ENCODE measurements at regions not wholly inside any gene's neighbourhood (a gene's known extent, or its start where the extent isn't known, plus 50 kb on each side); places are given as distances from the start of the nearest gene placed in this dataset.

DNA sequence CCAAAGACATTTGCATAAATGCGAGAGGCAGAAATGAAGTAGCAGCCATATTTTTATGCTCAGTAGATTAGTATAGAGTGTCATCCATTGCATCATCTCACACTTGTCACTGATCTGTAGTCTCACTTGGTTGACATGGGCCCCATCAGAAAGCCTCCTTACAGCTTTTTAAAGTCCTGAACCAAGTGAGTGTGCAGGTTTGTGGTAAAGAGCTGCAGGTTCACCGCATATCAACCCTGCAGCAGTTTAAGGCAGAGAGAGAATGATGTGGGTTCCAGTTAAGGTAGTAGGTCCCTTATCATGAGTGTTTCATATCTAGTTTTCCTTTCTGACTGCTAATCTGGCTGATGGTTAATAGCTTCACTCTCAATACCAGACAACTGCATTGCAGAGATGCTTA lies 1080.3 kb downstream of the NR2F1-AS1 start:
- TF ChIP-seq, protein P1, sequence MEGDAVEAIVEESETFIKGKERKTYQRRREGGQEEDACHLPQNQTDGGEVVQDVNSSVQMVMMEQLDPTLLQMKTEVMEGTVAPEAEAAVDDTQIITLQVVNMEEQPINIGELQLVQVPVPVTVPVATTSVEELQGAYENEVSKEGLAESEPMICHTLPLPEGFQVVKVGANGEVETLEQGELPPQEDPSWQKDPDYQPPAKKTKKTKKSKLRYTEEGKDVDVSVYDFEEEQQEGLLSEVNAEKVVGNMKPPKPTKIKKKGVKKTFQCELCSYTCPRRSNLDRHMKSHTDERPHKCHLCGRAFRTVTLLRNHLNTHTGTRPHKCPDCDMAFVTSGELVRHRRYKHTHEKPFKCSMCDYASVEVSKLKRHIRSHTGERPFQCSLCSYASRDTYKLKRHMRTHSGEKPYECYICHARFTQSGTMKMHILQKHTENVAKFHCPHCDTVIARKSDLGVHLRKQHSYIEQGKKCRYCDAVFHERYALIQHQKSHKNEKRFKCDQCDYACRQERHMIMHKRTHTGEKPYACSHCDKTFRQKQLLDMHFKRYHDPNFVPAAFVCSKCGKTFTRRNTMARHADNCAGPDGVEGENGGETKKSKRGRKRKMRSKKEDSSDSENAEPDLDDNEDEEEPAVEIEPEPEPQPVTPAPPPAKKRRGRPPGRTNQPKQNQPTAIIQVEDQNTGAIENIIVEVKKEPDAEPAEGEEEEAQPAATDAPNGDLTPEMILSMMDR (IDR thresholded peaks at IDR 0.05; ENCODE audit: insufficient read depth, low read depth, low read length), result no peak

DNA sequence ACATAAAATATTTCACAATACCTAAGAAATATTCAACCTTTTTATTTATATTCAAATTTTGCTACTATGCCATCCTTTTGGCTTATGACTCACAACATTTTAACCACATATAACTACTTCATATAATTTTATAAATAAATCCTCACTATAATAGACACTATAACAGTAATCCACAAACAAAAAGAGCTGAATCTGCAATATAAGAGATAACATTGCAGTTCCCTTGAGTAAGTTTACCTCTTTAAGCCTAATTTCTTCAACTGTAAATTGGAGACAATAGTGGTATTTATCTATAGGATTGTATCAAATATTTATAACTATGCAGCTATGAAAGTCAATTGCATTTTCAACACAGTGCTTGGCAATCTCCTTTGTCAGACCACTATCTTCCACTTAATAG lies 1084.5 kb downstream of the NR2F1-AS1 start:
- no peak for DNase-seq (ENCODE audit: low read depth)
- TF ChIP-seq, protein P1 (IDR thresholded peaks at IDR 0.05; ENCODE audit: insufficient read depth, low read depth, low read length), result no peak
- no peak overlapping the region for H3K4me3 ChIP-seq (ENCODE audit: low read depth, low read length)

More for the DNA sequence above, 1080.3 kb downstream of the NR2F1-AS1 start:
- no peak for DNase-seq (ENCODE audit: low read depth)
- no peak overlapping the region for H3K4me3 ChIP-seq (ENCODE audit: low read depth, low read length)

DNA sequence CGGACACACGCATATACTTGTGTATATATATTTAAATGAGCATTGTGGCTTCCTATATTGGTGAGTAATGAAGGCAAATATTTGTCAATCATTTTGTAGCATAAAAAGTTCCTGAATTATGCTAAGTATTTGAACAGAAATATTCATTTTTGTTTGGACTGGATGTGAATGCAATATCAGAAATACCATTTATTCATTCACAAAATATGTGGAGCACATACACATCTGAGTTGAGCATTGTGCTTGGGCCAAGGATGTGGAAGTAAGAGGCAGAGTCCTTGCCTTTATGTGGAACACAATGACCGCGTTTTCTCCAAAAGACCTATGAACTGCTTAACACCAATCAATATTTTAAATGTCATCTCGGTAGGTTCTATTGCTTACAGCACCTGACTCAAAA lies 1086.5 kb downstream of the NR2F1-AS1 start:
- H3K4me3 ChIP-seq (ENCODE audit: low read depth, low read length), result no peak overlapping the region
- DNase-seq (ENCODE audit: low read depth), result no peak

GRCh38 chr5:92492908-92493307 lies 1088.1 kb downstream of the NR2F1-AS1 start:
- DNase-seq (ENCODE audit: low read depth), result no peak
- TF ChIP-seq, protein P1 (IDR thresholded peaks at IDR 0.05; ENCODE audit: insufficient read depth, low read depth, low read length), result no peak
- H3K4me3 ChIP-seq (ENCODE audit: low read depth, low read length), result no peak overlapping the region

More for the DNA sequence above, 1086.5 kb downstream of the NR2F1-AS1 start:
- TF ChIP-seq, protein P1 (IDR thresholded peaks at IDR 0.05; ENCODE audit: insufficient read depth, low read depth, low read length), result no peak

DNA sequence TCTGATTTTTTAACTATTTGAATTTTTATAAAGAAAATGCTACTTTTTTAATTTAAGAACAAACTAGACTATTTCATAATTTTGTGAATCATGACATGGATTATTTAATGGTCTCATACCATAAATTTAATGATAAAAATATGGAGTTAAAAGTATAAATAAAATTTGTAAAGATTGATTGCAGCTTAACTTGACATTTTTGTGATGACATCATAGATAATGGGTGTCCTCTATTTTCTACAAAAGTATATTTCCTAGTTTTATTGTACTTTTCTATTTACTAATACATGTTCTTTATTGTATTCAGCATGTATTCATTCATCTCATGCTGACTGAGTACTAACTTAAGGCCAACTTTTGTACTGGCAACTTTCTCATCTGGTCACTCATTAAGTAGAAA lies 1096.5 kb downstream of the NR2F1-AS1 start:
- no peak overlapping the region for H3K4me3 ChIP-seq (ENCODE audit: low read depth, low read length)
- TF ChIP-seq, protein P1 (IDR thresholded peaks at IDR 0.05; ENCODE audit: insufficient read depth, low read depth, low read length), result no peak
- DNase-seq (ENCODE audit: low read depth), result no peak

- no peak for DNase-seq (ENCODE audit: low read depth)
- no peak overlapping the region for H3K4me3 ChIP-seq (ENCODE audit: low read depth, low read length)
- TF ChIP-seq, protein P1 (IDR thresholded peaks at IDR 0.05; ENCODE audit: insufficient read depth, low read depth, low read length), result no peak
Measured at GRCh38 chr5:92472981-92473566, 1090.0 kb upstream of the ARRDC3 start.

- TF ChIP-seq, protein P1 (IDR thresholded peaks at IDR 0.05; ENCODE audit: insufficient read depth, low read depth, low read length), result no peak
- no peak overlapping the region for H3K4me3 ChIP-seq (ENCODE audit: low read depth, low read length)
- no peak for DNase-seq (ENCODE audit: low read depth)
Measured at GRCh38 chr5:92471861-92472260, 1088.7 kb upstream of the ARRDC3 start.
